Keratinocyte (primary cell): ENCODE measurements at regions not wholly inside any gene's neighbourhood (a gene's known extent, or its start where the extent isn't known, plus 50 kb on each side); places are given as distances from the start of the nearest gene placed in this dataset.

Source experiments
- DNase-seq: peaks from one replicate; pipeline ENCODE4 v3.0.0-alpha.2; 2011; ENCODE audit warnings: low read depth, missing footprints, low spot score
- FAIRE-seq: peaks from 2 replicates; lab custom pipeline; 2011; peaks lifted over from hg19 to GRCh38; lab: Jason Lieb, UNC
- H2AFZ ChIP-seq: 2 replicates; pipeline ENCODE4 v1.6.0; 2012; ENCODE audit warnings: low read length, control low read depth, inconsistent platforms; ENCODE audit not compliant: control insufficient read depth
- H3K27ac ChIP-seq: 2 replicates; pipeline ENCODE4 v1.5.1; 2011; ENCODE audit warnings: low read length; ENCODE audit not compliant: control insufficient read depth, insufficient read depth
- H3K27me3 ChIP-seq: 3 replicates; pipeline ENCODE4 v1.6.0; 2011; ENCODE audit warnings: low read length; ENCODE audit not compliant: control insufficient read depth, insufficient read depth; ENCODE audit errors: extremely low read depth
- H3K36me3 ChIP-seq, 2 experiments: 2 replicates in 1 of 2; 3 replicates in 1 of 2; pipeline ENCODE4 v1.5.1; 2011; ENCODE audit warnings: low read length in 2 of 2, mild to moderate bottlenecking in 1 of 2; ENCODE audit not compliant: control insufficient read depth in 2 of 2, insufficient read depth in 2 of 2; ENCODE audit errors: extremely low read depth in 1 of 2
- H3K4me1 ChIP-seq: 3 replicates; pipeline ENCODE4 v1.5.1; 2011; ENCODE audit warnings: low read length; ENCODE audit not compliant: control insufficient read depth, insufficient read depth; ENCODE audit errors: extremely low read depth
- H3K4me2 ChIP-seq: 3 replicates; pipeline ENCODE4 v1.6.0; 2011; ENCODE audit warnings: low read depth, low read length; ENCODE audit not compliant: control insufficient read depth, insufficient read depth; ENCODE audit errors: extremely low read depth
- H3K4me3 ChIP-seq, 3 experiments: fragments of 200-600 bp in 1 of 3; sonication (generic) in 1 of 3; 2 replicates in 2 of 3; 3 replicates in 1 of 3; pipeline ENCODE4 v1.5.1; 2011 to 2016; ENCODE audit warnings: low read length in 3 of 3, mild to moderate bottlenecking in 3 of 3, control low read depth in 2 of 3, inconsistent platforms in 1 of 3, low read depth in 1 of 3, mixed read lengths in 1 of 3, mixed run types in 1 of 3, moderate library complexity in 1 of 3; ENCODE audit not compliant: control insufficient read depth in 2 of 3, insufficient read depth in 2 of 3; ENCODE audit errors: extremely low read depth in 1 of 3
- H3K79me2 ChIP-seq: 2 replicates; pipeline ENCODE4 v1.6.0; 2012; ENCODE audit warnings: low read length; ENCODE audit not compliant: control insufficient read depth, insufficient read depth
- H3K9ac ChIP-seq: 3 replicates; pipeline ENCODE4 v1.6.0; 2011; ENCODE audit warnings: low read length; ENCODE audit not compliant: control insufficient read depth, insufficient read depth; ENCODE audit errors: extremely low read depth
- H3K9me1 ChIP-seq: 3 replicates; pipeline ENCODE4 v1.6.0; 2011; ENCODE audit warnings: low read length; ENCODE audit not compliant: control insufficient read depth, insufficient read depth; ENCODE audit errors: extremely low read depth
- H3K9me3 ChIP-seq: 2 replicates; pipeline ENCODE4 v1.5.1; 2012; ENCODE audit warnings: low read depth, low read length; ENCODE audit not compliant: control insufficient read depth
- H4K20me1 ChIP-seq: 3 replicates; pipeline ENCODE4 v1.6.0; 2011; ENCODE audit warnings: low read length; ENCODE audit not compliant: control insufficient read depth, insufficient read depth; ENCODE audit errors: extremely low read depth
- CTCF ChIP-seq, 3 experiments: IDR thresholded peaks in 1 of 3; conservative IDR thresholded peaks in 1 of 3; optimal IDR thresholded peaks in 1 of 3; 2 replicates in 2 of 3; 3 replicates in 1 of 3; pipeline versions ENCODE3 to v1.5.1; 2011; ENCODE audit warnings: low read length in 3 of 3, mild to moderate bottlenecking in 3 of 3, moderate library complexity in 2 of 3, control low read depth in 1 of 3, inconsistent platforms in 1 of 3; ENCODE audit not compliant: insufficient read depth in 2 of 3; ENCODE audit errors: extremely low read depth in 1 of 3
- EZH2 ChIP-seq: IDR thresholded peaks from one replicate; pipeline ENCODE4 v1.6.1; 2012; ENCODE audit warnings: inconsistent platforms, mild to moderate bottlenecking, low read length, moderate library complexity
- dilution Hi-C: fragments of 300-500 bp; cut with MboI; formaldehyde crosslinking; loops from one replicate; pipeline ENCODE4 v1.7.0; 2020; ENCODE audit warnings: low sequenced_read_pairs; ENCODE audit not compliant: extremely low pct_ligation_motif_present

GRCh38 chr7:155931396-155932085 lies 119.3 kb upstream of the SHH start:
- no peak for DNase-seq
- H3K4me2 ChIP-seq = no peak overlapping the region
- H3K4me3 ChIP-seq = no peak overlapping the region
- no peak overlapping the region for H3K9ac ChIP-seq
- no peaks in the 10 kb centered on the region for H3K79me2 ChIP-seq
- no peaks in the 10 kb centered on the region for H3K36me3 ChIP-seq
- H3K9me3 ChIP-seq = peaks cover 13% of the 10 kb centered on the region
- H3K9me1 ChIP-seq = no peaks in the 10 kb centered on the region
- H3K27ac ChIP-seq = no peak overlapping the region
- H4K20me1 ChIP-seq = no peaks in the 10 kb centered on the region
- dilution Hi-C loops = no loop called here
- no peak for TF ChIP-seq EZH2
- no peak for FAIRE-seq
- H3K27me3 ChIP-seq = no peaks in the 10 kb centered on the region
- H3K4me1 ChIP-seq = no peaks in the 10 kb centered on the region
- no peak overlapping the region for H2AFZ ChIP-seq

GRCh38 chr7:155930527-155930926 lies 118.3 kb upstream of the SHH start:
- Histone ChIP-seq H2AFZ (no peak overlapping the region), H3K79me2 (no peaks in the 10 kb centered on the region), H3K27me3 (no peaks in the 10 kb centered on the region), H3K4me3 (no peak overlapping the region), H3K9me1 (no peaks in the 10 kb centered on the region), H3K36me3 (no peaks in the 10 kb centered on the region), H3K27ac (no peak overlapping the region), H3K9me3 (peaks cover 13% of the 10 kb centered on the region), H3K4me1 (no peaks in the 10 kb centered on the region), H3K4me2 (no peak overlapping the region), H4K20me1 (no peaks in the 10 kb centered on the region), H3K9ac (no peak overlapping the region)
- FAIRE-seq (no peak), DNase-seq (no peak)
- dilution Hi-C loops = no loop called here
- TF ChIP-seq CTCF (optimal IDR thresholded peaks at IDR 0.05 in 1 of 3, IDR thresholded peaks at IDR 0.05 in 1 of 3, conservative IDR thresholded peaks at IDR 0.05 in 1 of 3; ENCODE audit: extremely low read depth in 1 of 3, insufficient read depth in 2 of 3, low read length in 3 of 3) (no peak), EZH2 (no peak)

- H2AFZ ChIP-seq = no peak overlapping the region
- no peaks in the 10 kb centered on the region for H3K9me1 ChIP-seq
- dilution Hi-C loops = no loop called here
- no peak overlapping the region for H3K9ac ChIP-seq
- H3K4me1 ChIP-seq = no peaks in the 10 kb centered on the region
- H3K27ac ChIP-seq = no peak overlapping the region
- H3K27me3 ChIP-seq = no peaks in the 10 kb centered on the region
- TF ChIP-seq CTCF (optimal IDR thresholded peaks at IDR 0.05 in 1 of 3, IDR thresholded peaks at IDR 0.05 in 1 of 3, conservative IDR thresholded peaks at IDR 0.05 in 1 of 3; ENCODE audit: extremely low read depth in 1 of 3, insufficient read depth in 2 of 3, low read length in 3 of 3) = no peak
- TF ChIP-seq EZH2 = no peak
- no peak overlapping the region for H3K4me3 ChIP-seq
- H3K79me2 ChIP-seq = no peaks in the 10 kb centered on the region
- peaks cover 13% of the 10 kb centered on the region for H3K9me3 ChIP-seq
- DNase-seq (no peak), FAIRE-seq (no peak)
- H3K4me2 ChIP-seq = no peak overlapping the region
- H4K20me1 ChIP-seq = no peaks in the 10 kb centered on the region
- no peaks in the 10 kb centered on the region for H3K36me3 ChIP-seq
Measured at GRCh38 chr7:155930061-155930460, 117.8 kb upstream of the SHH start.
